22Rv1 (cell line): ENCODE measurements at regions not wholly inside any gene's neighbourhood (a gene's known extent, or its start where the extent isn't known, plus 50 kb on each side); places are given as distances from the start of the nearest gene placed in this dataset.

Experiments
- CTCF ChIP-seq: fragments of 450-650 bp; IDR thresholded peaks from 2 replicates; pipeline ENCODE4 v1.5.1; 2017; ENCODE audit warnings: mild to moderate bottlenecking
- ZFX ChIP-seq: fragments of 450-650 bp; IDR thresholded peaks from 2 replicates; pipeline ENCODE4 v1.6.1; 2017; ENCODE audit warnings: antibody characterized with exemption, borderline replicate concordance

- TF ChIP-seq CTCF: no peak
- TF ChIP-seq ZFX: no peak
Measured at GRCh38 chr4:180253419-180253818, 1989.8 kb upstream of the TENM3 start.
